PC-3 (cell line): ENCODE measurements at regions not wholly inside any gene's neighbourhood (a gene's known extent, or its start where the extent isn't known, plus 50 kb on each side); places are given as distances from the start of the nearest gene placed in this dataset.
"Not testable (repeated sequence)": the region's sequence is repeated elsewhere in the genome, so short reads cannot be mapped to it uniquely, and the experiment has no call there.

Source experiments
- ATAC-seq: fragments of 200-7000 bp; cut with Tn5 transposase; 2 replicates; pipeline ENCODE4 v1.9.1; 2020; ENCODE audit warnings: mild to moderate bottlenecking, moderate library complexity
- BruUV-seq: library from RNA; stranded (reverse); fragments of 400-500 nt; replicated peaks from 2 replicates; lab custom pipeline; 2021; lab: Mats Ljungman, UMichigan
- CTCF ChIA-PET: fragments of 300-600 bp; sonication (Branson Sonifier 250); formaldehyde crosslinking; loops from one replicate; lab custom pipeline; 2022; ENCODE audit warnings: antibody characterized with exemption; lab: Charles Lee
- POLR2A ChIA-PET: fragments of 300-600 bp; sonication (Branson Sonifier 250); formaldehyde crosslinking; loops from one replicate; lab custom pipeline; 2022; ENCODE audit warnings: antibody characterized with exemption; ENCODE audit not compliant: unreplicated experiment; lab: Charles Lee
- DNase-seq: peaks from one replicate; pipeline ENCODE4 v3.0.0-alpha.2; 2015
- H2AFZ ChIP-seq: fragments of 300-600 bp; sonication (generic); 2 replicates; pipeline ENCODE4 v1.6.0; 2016; ENCODE audit warnings: antibody characterized with exemption, low read length
- H3F3A ChIP-seq: fragments of 300-600 bp; sonication (generic); one replicate; pipeline ENCODE4 v1.6.0; 2017; ENCODE audit warnings: antibody characterized with exemption, low read length, control low read depth, mild to moderate bottlenecking; ENCODE audit not compliant: unreplicated experiment
- H3K27ac ChIP-seq: fragments of 300-600 bp; sonication (generic); 2 replicates; pipeline ENCODE4 v1.5.1; 2016; ENCODE audit warnings: mild to moderate bottlenecking, low read length
- H3K27me3 ChIP-seq: fragments of 300-600 bp; sonication (generic); 2 replicates; pipeline ENCODE4 v1.6.1; 2016; ENCODE audit warnings: low read length, mixed read lengths
- H3K36me3 ChIP-seq: fragments of 300-600 bp; sonication (generic); 2 replicates; pipeline ENCODE4 v1.6.1; 2016; ENCODE audit warnings: low read depth, mixed run types, low read length, mixed read lengths
- H3K4me1 ChIP-seq: fragments of 300-600 bp; sonication (generic); 2 replicates; pipeline ENCODE4 v1.5.1; 2016; ENCODE audit warnings: low read length; ENCODE audit not compliant: insufficient read depth
- H3K4me2 ChIP-seq: fragments of 300-600 bp; sonication (generic); 2 replicates; pipeline ENCODE4 v1.6.0; 2016; ENCODE audit warnings: low read length
- H3K4me3 ChIP-seq: fragments of 300-600 bp; sonication (generic); 2 replicates; pipeline ENCODE4 v1.5.1; 2016; ENCODE audit warnings: mild to moderate bottlenecking, low read length, mixed read lengths
- H3K79me2 ChIP-seq: fragments of 300-600 bp; sonication (generic); 2 replicates; pipeline ENCODE4 v1.6.1; 2017; ENCODE audit warnings: low read length, mixed read lengths
- H3K9ac ChIP-seq: fragments of 300-600 bp; sonication (generic); 2 replicates; pipeline ENCODE4 v1.6.0; 2016; ENCODE audit warnings: mild to moderate bottlenecking, low read length
- H3K9me2 ChIP-seq: fragments of 300-600 bp; sonication (generic); replicated peaks from 2 replicates; pipeline ENCODE4 v1.6.1; 2016; ENCODE audit warnings: mixed run types, low read length, mixed read lengths
- H3K9me3 ChIP-seq: fragments of 300-600 bp; sonication (generic); 2 replicates; pipeline ENCODE4 v1.6.1; 2016; ENCODE audit warnings: low read length, mixed read lengths
- H4K20me1 ChIP-seq: fragments of 300-600 bp; sonication (generic); 2 replicates; pipeline ENCODE4 v1.6.1; 2016; ENCODE audit warnings: low read length, mixed read lengths
- EZH2 ChIP-seq: fragments of 300-600 bp; sonication (generic); IDR thresholded peaks from one replicate; pipeline ENCODE4 v1.6.1; 2017; ENCODE audit warnings: antibody characterized with exemption, mild to moderate bottlenecking, low read length; ENCODE audit not compliant: unreplicated experiment
- EZH2phosphoT487 ChIP-seq: fragments of 300-600 bp; sonication (generic); IDR thresholded peaks from 2 replicates; pipeline ENCODE4 v1.6.1; 2018; ENCODE audit warnings: mild to moderate bottlenecking, antibody characterized with exemption, low read length, borderline replicate concordance
- intact Hi-C: fragments of 100-400 bp; cut with micrococcal nuclease; formaldehyde crosslinking; loops from 2 replicates; pipeline ENCODE4 v1.9.0; 2023
- TF ChIP-seq, protein P1 (sequence below): fragments of 300-600 bp; sonication (generic); conservative IDR thresholded peaks from 2 replicates; pipeline ENCODE4 v1.5.1; 2017; ENCODE audit warnings: antibody characterized with exemption, low read depth, mild to moderate bottlenecking, low read length

DNA sequence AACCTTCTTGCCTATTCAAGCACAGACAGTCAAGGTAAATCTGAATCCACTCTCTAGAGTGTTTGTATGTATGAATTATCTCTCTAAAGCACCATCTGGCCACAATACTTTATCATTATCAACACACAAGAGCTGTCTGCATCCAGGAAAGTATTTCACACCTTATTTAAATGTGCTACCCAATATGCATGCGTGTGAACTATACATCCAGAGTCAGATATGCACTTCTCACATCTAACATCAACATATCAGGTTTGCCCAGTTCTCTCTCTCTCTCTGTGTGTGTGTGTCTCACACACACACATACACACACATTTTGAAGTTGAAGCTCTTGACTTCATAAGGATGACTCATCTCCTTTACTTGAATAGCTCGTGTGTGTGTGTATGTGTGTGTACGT lies 697.5 kb upstream of the PCDH20 start:
- TF ChIP-seq EZH2 (no peak), EZH2phosphoT487 (no peak)
- TF ChIP-seq, protein P1, sequence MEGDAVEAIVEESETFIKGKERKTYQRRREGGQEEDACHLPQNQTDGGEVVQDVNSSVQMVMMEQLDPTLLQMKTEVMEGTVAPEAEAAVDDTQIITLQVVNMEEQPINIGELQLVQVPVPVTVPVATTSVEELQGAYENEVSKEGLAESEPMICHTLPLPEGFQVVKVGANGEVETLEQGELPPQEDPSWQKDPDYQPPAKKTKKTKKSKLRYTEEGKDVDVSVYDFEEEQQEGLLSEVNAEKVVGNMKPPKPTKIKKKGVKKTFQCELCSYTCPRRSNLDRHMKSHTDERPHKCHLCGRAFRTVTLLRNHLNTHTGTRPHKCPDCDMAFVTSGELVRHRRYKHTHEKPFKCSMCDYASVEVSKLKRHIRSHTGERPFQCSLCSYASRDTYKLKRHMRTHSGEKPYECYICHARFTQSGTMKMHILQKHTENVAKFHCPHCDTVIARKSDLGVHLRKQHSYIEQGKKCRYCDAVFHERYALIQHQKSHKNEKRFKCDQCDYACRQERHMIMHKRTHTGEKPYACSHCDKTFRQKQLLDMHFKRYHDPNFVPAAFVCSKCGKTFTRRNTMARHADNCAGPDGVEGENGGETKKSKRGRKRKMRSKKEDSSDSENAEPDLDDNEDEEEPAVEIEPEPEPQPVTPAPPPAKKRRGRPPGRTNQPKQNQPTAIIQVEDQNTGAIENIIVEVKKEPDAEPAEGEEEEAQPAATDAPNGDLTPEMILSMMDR, result no peak
- Histone ChIP-seq H3F3A (no peaks in the 10 kb centered on the region), H3K9me3 (no peaks in the 10 kb centered on the region), H3K27ac (no peak overlapping the region), H3K79me2 (no peaks in the 10 kb centered on the region), H2AFZ (no peak overlapping the region), H3K4me2 (no peak overlapping the region), H3K4me1 (no peaks in the 10 kb centered on the region), H3K4me3 (no peak overlapping the region), H4K20me1 (no peaks in the 10 kb centered on the region), H3K9ac (no peak overlapping the region), H3K27me3 (no peaks in the 10 kb centered on the region), H3K9me2 (no peaks in the 10 kb centered on the region), H3K36me3 (no peaks in the 10 kb centered on the region)
- POLR2A ChIA-PET, result no interaction called here
- DNase-seq (no peak), ATAC-seq (no peak)
- CTCF ChIA-PET, result no interaction called here
- no TSS peak for BruUV-seq
- intact Hi-C loops, result no loop called here

- H3K9ac ChIP-seq, result no peak overlapping the region
These were observed 694.4 kb upstream of the PCDH20 start for GRCh38 chr13:62110079-62110478.

DNA sequence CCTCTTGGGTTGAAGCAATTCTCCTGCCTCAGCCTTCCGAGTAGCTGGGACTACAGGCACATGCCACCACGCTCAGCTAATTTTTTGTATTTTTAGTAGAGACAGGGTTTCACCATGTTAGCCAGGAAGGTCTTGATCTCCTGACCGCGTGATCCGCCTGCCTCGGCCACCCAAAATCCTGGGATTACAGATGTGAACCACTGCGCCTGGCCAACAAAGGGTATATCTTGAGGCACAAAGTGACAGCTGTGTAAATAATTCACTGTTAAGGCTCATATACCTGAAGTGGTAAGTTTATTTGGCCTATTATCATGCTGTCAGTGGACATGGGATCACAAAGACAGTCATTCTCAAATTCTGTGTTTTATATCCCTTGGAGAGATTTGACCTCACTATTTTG lies 688.5 kb upstream of the PCDH20 start:
- H3K36me3 ChIP-seq, H3K27me3 ChIP-seq, H3K9me3 ChIP-seq, H3K4me1 ChIP-seq, H3K4me2 ChIP-seq, H4K20me1 ChIP-seq, H3K9ac ChIP-seq, H3K4me3 ChIP-seq, CTCF ChIA-PET, H3K9me2 ChIP-seq, H3F3A ChIP-seq, H3K79me2 ChIP-seq, intact Hi-C loops, BruUV-seq, DNase-seq, H3K27ac ChIP-seq, ATAC-seq, POLR2A ChIA-PET, H2AFZ ChIP-seq: not testable (repeated sequence)

More at GRCh38 chr13:62110079-62110478, 694.4 kb upstream of the PCDH20 start:
- Histone ChIP-seq H3K4me3 (no peak overlapping the region), H3K4me2 (no peak overlapping the region), H3F3A (no peaks in the 10 kb centered on the region), H3K9me2 (no peaks in the 10 kb centered on the region), H3K36me3 (no peaks in the 10 kb centered on the region), H3K27me3 (no peaks in the 10 kb centered on the region), H4K20me1 (no peaks in the 10 kb centered on the region), H3K79me2 (no peaks in the 10 kb centered on the region), H3K4me1 (no peaks in the 10 kb centered on the region), H2AFZ (no peak overlapping the region), H3K9me3 (no peaks in the 10 kb centered on the region), H3K27ac (no peak overlapping the region)
- CTCF ChIA-PET, result no interaction called here
- DNase-seq, result no peak
- no peak for ATAC-seq
- POLR2A ChIA-PET, result no interaction called here
- TF ChIP-seq, protein P1, result no peak
- TF ChIP-seq EZH2 (no peak), EZH2phosphoT487 (no peak)
- BruUV-seq, result no TSS peak
- intact Hi-C loops, result no loop called here
